H1 (cell line): ENCODE measurements at regions not wholly inside any gene's neighbourhood (a gene's known extent, or its start where the extent isn't known, plus 50 kb on each side); places are given as distances from the start of the nearest gene placed in this dataset.

Experiments
- CTCF ChIA-PET: fragments of 300-600 bp; sonication (Branson Sonifier 250); formaldehyde crosslinking; loops from one replicate; lab custom pipeline; 2021; ENCODE audit not compliant: partially characterized antibody; lab: Charles Lee
- POLR2A ChIA-PET: fragments of 300-600 bp; sonication (Branson Sonifier 250); formaldehyde crosslinking; loops from one replicate; lab custom pipeline; 2021; ENCODE audit warnings: inconsistent platforms; ENCODE audit not compliant: partially characterized antibody; lab: Charles Lee
- DNase-seq, 2 experiments: peaks; one replicate each; pipeline versions ENCODE4 v3.0.0 to v3.0.0-alpha.2; 2010 to 2022; ENCODE audit warnings: low spot score in 2 of 2, low read depth in 1 of 2, mixed read lengths in 1 of 2
- FAIRE-seq: peaks from 2 replicates; lab custom pipeline; 2011; peaks lifted over from hg19 to GRCh38; lab: Jason Lieb, UNC
- H2AFZ ChIP-seq: 2 replicates; pipeline ENCODE4 v1.8.1; 2012; ENCODE audit warnings: low read length, inconsistent platforms
- H2AK5ac ChIP-seq: 2 replicates; pipeline ENCODE4 v1.6.1; 2013; ENCODE audit warnings: low read depth, low read length
- H2BK120ac ChIP-seq: replicated peaks from 2 replicates; pipeline ENCODE3; 2013; ENCODE audit warnings: low read depth, low read length, inconsistent platforms
- H2BK12ac ChIP-seq: 2 replicates; pipeline ENCODE4 v1.6.1; 2013; ENCODE audit warnings: low read depth, low read length
- H2BK15ac ChIP-seq: 2 replicates; pipeline ENCODE4 v1.6.1; 2013; ENCODE audit warnings: low read length
- H2BK20ac ChIP-seq: 2 replicates; pipeline ENCODE4 v1.6.1; 2013; ENCODE audit warnings: low read length
- H2BK5ac ChIP-seq: 2 replicates; pipeline ENCODE4 v1.6.1; 2013; ENCODE audit warnings: low read depth, low read length
- H3K14ac ChIP-seq: 2 replicates; pipeline ENCODE4 v1.6.1; 2013; ENCODE audit warnings: inconsistent platforms; ENCODE audit not compliant: insufficient read length
- H3K18ac ChIP-seq: 2 replicates; pipeline ENCODE4 v1.6.1; 2013; ENCODE audit warnings: low read length; ENCODE audit errors: extremely low read depth
- H3K23ac ChIP-seq: 2 replicates; pipeline ENCODE4 v1.6.1; 2013; ENCODE audit warnings: inconsistent platforms; ENCODE audit not compliant: insufficient read length
- H3K23me2 ChIP-seq: 2 replicates; pipeline ENCODE4 v1.6.1; 2013; ENCODE audit warnings: low read depth, low read length
- H3K27ac ChIP-seq: 2 replicates; pipeline ENCODE4 v1.6.1; 2011; ENCODE audit warnings: low read depth, low read length, inconsistent platforms
- H3K27me3 ChIP-seq, 4 experiments: replicated peaks in 1 of 4; 1 replicate in 1 of 4; 2 replicates in 3 of 4; pipeline versions ENCODE4 v1.6.1 to v1.8.1; 2011 to 2013; ENCODE audit warnings: low read length in 3 of 4, mild to moderate bottlenecking in 3 of 4, inconsistent platforms in 2 of 4, mixed read lengths in 2 of 4, moderate library complexity in 1 of 4; ENCODE audit not compliant: control insufficient read depth in 3 of 4, insufficient read depth in 3 of 4; ENCODE audit errors: extremely low read depth in 1 of 4
- H3K36me3 ChIP-seq, 4 experiments: 2 replicates each; pipeline versions ENCODE4 v1.6.1 to v1.8.1; 2011 to 2013; ENCODE audit warnings: mild to moderate bottlenecking in 4 of 4, low read length in 3 of 4, moderate library complexity in 2 of 4, control low read depth in 1 of 4, inconsistent platforms in 1 of 4; ENCODE audit not compliant: insufficient read depth in 4 of 4, control insufficient read depth in 2 of 4
- H3K4ac ChIP-seq: replicated peaks from 2 replicates; pipeline ENCODE3; 2013; ENCODE audit warnings: low read length, low read depth, mixed read lengths, inconsistent platforms; ENCODE audit not compliant: insufficient read length
- H3K4me1 ChIP-seq, 4 experiments: replicated peaks in 1 of 4; 1 replicate in 1 of 4; 2 replicates in 3 of 4; pipeline versions ENCODE4 v1.6.1 to v1.8.1; 2011 to 2013; ENCODE audit warnings: low read length in 3 of 4, inconsistent platforms in 2 of 4, mixed read lengths in 1 of 4; ENCODE audit not compliant: insufficient read depth in 4 of 4, control insufficient read depth in 3 of 4
- H3K4me2 ChIP-seq, 2 experiments: 2 replicates each; pipeline versions ENCODE4 v1.6.1 to v1.8.1; 2011 to 2013; ENCODE audit warnings: low read depth in 2 of 2, low read length in 2 of 2, control low read depth in 1 of 2, inconsistent platforms in 1 of 2, mild to moderate bottlenecking in 1 of 2; ENCODE audit not compliant: insufficient read depth in 1 of 2
- H3K4me3 ChIP-seq, 4 experiments: fragments of 200-600, 300-600 bp in 1 of 4; sonication (generic), shearing (Covaris generic), sonication (Bioruptor Twin) in 1 of 4; 2 replicates each; pipeline versions ENCODE4 v1.5.1 to v1.8.1; 2011 to 2016; ENCODE audit warnings: low read length in 4 of 4, low read depth in 3 of 4, control low read depth in 2 of 4, inconsistent platforms in 2 of 4, mild to moderate bottlenecking in 2 of 4, mixed read lengths in 1 of 4, moderate library complexity in 1 of 4; ENCODE audit not compliant: insufficient read depth in 2 of 4; ENCODE audit errors: extremely low read depth in 1 of 4
- H3K56ac ChIP-seq: replicated peaks from 2 replicates; pipeline ENCODE3; 2013; ENCODE audit warnings: low read depth, mild to moderate bottlenecking, mixed read lengths, low read length, inconsistent platforms; ENCODE audit not compliant: insufficient read length
- H3K79me1 ChIP-seq: 2 replicates; pipeline ENCODE4 v1.6.1; 2013; ENCODE audit warnings: low read depth, low read length, control low read depth
- H3K79me2 ChIP-seq, 2 experiments: 2 replicates each; pipeline versions ENCODE4 v1.6.1 to v1.8.1; 2012 to 2013; ENCODE audit warnings: low read length in 2 of 2, mild to moderate bottlenecking in 2 of 2, inconsistent platforms in 1 of 2; ENCODE audit not compliant: insufficient read depth in 2 of 2, control insufficient read depth in 1 of 2
- H3K9ac ChIP-seq, 4 experiments: replicated peaks in 1 of 4; 1 replicate in 1 of 4; 2 replicates in 3 of 4; pipeline versions ENCODE4 v1.6.1 to v1.8.1; 2011 to 2013; ENCODE audit warnings: low read depth in 3 of 4, low read length in 3 of 4, control low read depth in 2 of 4, mild to moderate bottlenecking in 2 of 4, moderate library complexity in 2 of 4, inconsistent platforms in 1 of 4; ENCODE audit errors: extremely low read depth in 1 of 4
- H3K9me3 ChIP-seq, 2 experiments: 2 replicates each; pipeline versions ENCODE4 v1.6.1 to v1.8.1; 2012 to 2013; ENCODE audit warnings: mild to moderate bottlenecking in 2 of 2, moderate library complexity in 2 of 2, control low read depth in 1 of 2, inconsistent platforms in 1 of 2, low read depth in 1 of 2, low read length in 1 of 2, mixed read lengths in 1 of 2; ENCODE audit not compliant: insufficient read depth in 2 of 2
- H4K20me1 ChIP-seq, 2 experiments: replicated peaks in 1 of 2; 2 replicates each; pipeline versions ENCODE3 to v1.8.1; 2011 to 2013; ENCODE audit warnings: inconsistent platforms in 2 of 2, low read length in 2 of 2, mild to moderate bottlenecking in 1 of 2; ENCODE audit not compliant: insufficient read depth in 2 of 2, control insufficient read depth in 1 of 2
- H4K5ac ChIP-seq: 2 replicates; pipeline ENCODE4 v1.6.1; 2013; ENCODE audit warnings: low read length, low read depth, mixed read lengths, inconsistent platforms; ENCODE audit not compliant: insufficient read length
- H4K8ac ChIP-seq: 2 replicates; pipeline ENCODE4 v1.8.0; 2013; ENCODE audit warnings: mild to moderate bottlenecking, moderate library complexity, low read length, inconsistent platforms; ENCODE audit not compliant: insufficient read depth; ENCODE audit errors: extremely low read depth
- H4K91ac ChIP-seq: replicated peaks from 2 replicates; pipeline ENCODE3; 2013; ENCODE audit warnings: low read length, mixed read lengths, inconsistent platforms; ENCODE audit not compliant: insufficient read length
- NANOG ChIP-seq: IDR thresholded peaks from 2 replicates; pipeline ENCODE4 v1.6.1; 2011; ENCODE audit warnings: low read length, low read depth, mild to moderate bottlenecking, inconsistent platforms; ENCODE audit not compliant: insufficient read depth, poor library complexity, severe bottlenecking
- WGBS, 2 experiments: shearing (Covaris generic) in 1 of 2; methylation state at CpG; one replicate each; pipeline versions ENCODE4 v1.1.6 to v1.1.7; 2013 to 2015; ENCODE audit warnings: low lambda C conversion rate in 2 of 2, mixed read lengths in 2 of 2, inconsistent platforms in 1 of 2, low coverage in 1 of 2, missing lambda C conversion rate in 1 of 2; ENCODE audit not compliant: insufficient replicate concordance in 2 of 2, insufficient coverage in 1 of 2, insufficient read length in 1 of 2; ENCODE audit errors: extremely low coverage in 1 of 2, missing lambda C conversion rate in 1 of 2; 5-methylcytosine and 5-hydroxymethylcytosine counted together
- TF ChIP-seq, protein P1 (sequence below): IDR thresholded peaks from 2 replicates; pipeline ENCODE4 v1.6.1; 2012; ENCODE audit warnings: low read length, inconsistent platforms

DNA sequence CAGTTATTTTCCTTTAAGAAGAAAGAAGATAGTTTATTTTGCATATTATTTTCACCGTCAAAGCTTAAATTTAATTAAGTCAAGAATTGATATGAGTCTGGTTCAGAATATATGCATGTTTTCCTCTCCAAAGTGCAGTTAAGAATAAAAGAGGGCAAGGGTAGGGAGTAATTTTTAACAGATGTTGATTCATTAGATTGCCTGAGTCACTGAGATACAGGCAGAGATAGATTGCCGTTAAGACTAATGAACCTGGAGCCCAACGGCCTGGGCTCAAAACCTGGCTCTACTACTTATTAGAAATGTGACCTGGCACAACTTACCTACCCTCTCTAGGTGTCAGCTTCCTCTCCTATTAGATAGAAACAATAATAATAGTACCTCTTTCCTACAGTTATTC, 1037.4 kb upstream of the PABPC4L start:
- no peak overlapping the region for H3K9ac ChIP-seq
- H3K4ac ChIP-seq, result no peak overlapping the region
- H3K23me2 ChIP-seq, result no peaks in the 10 kb centered on the region
- FAIRE-seq, result no peak
- no peaks in the 10 kb centered on the region for H3K9me3 ChIP-seq
- H3K4me3 ChIP-seq, result no peak overlapping the region
- CTCF ChIA-PET, result no interaction called here
- H4K91ac ChIP-seq, result no peak overlapping the region
- H2BK20ac ChIP-seq, result no peak overlapping the region
- H4K5ac ChIP-seq, result no peak overlapping the region
- H4K20me1 ChIP-seq, result no peaks in the 10 kb centered on the region
- no peaks in the 10 kb centered on the region for H3K79me1 ChIP-seq
- TF ChIP-seq NANOG, result no peak
- TF ChIP-seq, protein P1, sequence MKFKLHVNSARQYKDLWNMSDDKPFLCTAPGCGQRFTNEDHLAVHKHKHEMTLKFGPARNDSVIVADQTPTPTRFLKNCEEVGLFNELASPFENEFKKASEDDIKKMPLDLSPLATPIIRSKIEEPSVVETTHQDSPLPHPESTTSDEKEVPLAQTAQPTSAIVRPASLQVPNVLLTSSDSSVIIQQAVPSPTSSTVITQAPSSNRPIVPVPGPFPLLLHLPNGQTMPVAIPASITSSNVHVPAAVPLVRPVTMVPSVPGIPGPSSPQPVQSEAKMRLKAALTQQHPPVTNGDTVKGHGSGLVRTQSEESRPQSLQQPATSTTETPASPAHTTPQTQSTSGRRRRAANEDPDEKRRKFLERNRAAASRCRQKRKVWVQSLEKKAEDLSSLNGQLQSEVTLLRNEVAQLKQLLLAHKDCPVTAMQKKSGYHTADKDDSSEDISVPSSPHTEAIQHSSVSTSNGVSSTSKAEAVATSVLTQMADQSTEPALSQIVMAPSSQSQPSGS, result no peak
- no peak overlapping the region for H4K8ac ChIP-seq
- no peak overlapping the region for H3K14ac ChIP-seq
- H3K27me3 ChIP-seq, result no peaks in the 10 kb centered on the region
- no peak for DNase-seq
- no peak overlapping the region for H2BK12ac ChIP-seq
- POLR2A ChIA-PET, result no interaction called here
- no peak overlapping the region for H3K18ac ChIP-seq
- H2BK120ac ChIP-seq, result no peak overlapping the region
- H2AK5ac ChIP-seq, result no peak overlapping the region
- H3K27ac ChIP-seq, result no peak overlapping the region
- no peak overlapping the region for H2AFZ ChIP-seq
- H3K4me2 ChIP-seq, result no peak overlapping the region
- no peaks in the 10 kb centered on the region for H3K4me1 ChIP-seq
- 89% methylated on average over 3 of the region's 3 CpGs; no CpG with 5 or more reads in 1 of the 2 experiments for WGBS, 2 experiments
- no peak overlapping the region for H2BK5ac ChIP-seq
- no peak overlapping the region for H3K56ac ChIP-seq
- H3K79me2 ChIP-seq, result no peaks in the 10 kb centered on the region
- no peak overlapping the region for H2BK15ac ChIP-seq
- H3K23ac ChIP-seq, result no peak overlapping the region
- no peaks in the 10 kb centered on the region for H3K36me3 ChIP-seq
